NCI-H2227 (cell line): ENCODE measurements at regions not wholly inside any gene's neighbourhood (a gene's known extent, or its start where the extent isn't known, plus 50 kb on each side); places are given as distances from the start of the nearest gene placed in this dataset.
A peak's percentile ranks its signal among the peaks of the same experiment; 100 is the strongest.

Experiments used
- DNase-seq: peaks from one replicate; lab custom pipeline; 2025; ENCODE audit not compliant: unreplicated experiment; lab: John Stamatoyannopoulos, UW

DNA sequence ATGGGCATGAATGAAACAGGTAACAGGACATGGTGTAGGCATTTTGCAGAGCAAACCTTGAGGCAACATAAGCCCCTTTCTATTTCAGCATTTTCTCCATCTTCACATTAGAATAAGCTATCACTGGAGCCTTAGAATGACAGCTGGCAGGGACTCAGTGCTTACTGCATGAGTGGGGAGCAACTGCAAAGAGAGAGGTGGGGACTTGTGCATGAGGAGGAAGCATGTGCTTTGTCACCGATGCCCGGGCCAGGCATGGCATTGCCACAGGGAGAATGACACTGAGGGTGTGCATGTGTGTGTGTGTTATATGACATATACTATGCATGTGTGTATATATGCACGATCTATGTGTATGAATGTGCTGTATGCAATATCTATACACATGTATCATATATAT, 258.2 kb upstream of the RAB6C start:
- no peak for DNase-seq

DNA sequence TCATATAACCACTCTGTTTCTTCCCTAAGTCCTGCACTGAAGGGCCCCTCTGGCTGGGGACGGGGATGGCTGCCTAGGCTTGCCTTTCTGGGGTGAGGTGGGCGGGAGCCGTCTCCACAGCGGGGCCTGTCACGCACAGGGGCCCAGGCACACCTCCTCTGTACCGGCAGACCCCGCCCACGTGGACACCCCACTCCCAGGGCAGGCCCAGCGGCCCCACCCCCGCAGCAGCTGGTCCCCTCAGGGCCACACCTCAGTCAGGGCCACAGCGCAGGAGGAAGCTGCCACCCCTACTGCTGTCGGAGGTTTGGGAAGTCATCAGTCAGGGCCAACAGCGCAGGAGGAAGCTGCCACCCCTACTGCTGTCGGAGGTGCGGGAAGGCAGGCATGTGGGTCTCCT, 257.6 kb upstream of the RAB6C start:
- DNase-seq = no peak

DNA sequence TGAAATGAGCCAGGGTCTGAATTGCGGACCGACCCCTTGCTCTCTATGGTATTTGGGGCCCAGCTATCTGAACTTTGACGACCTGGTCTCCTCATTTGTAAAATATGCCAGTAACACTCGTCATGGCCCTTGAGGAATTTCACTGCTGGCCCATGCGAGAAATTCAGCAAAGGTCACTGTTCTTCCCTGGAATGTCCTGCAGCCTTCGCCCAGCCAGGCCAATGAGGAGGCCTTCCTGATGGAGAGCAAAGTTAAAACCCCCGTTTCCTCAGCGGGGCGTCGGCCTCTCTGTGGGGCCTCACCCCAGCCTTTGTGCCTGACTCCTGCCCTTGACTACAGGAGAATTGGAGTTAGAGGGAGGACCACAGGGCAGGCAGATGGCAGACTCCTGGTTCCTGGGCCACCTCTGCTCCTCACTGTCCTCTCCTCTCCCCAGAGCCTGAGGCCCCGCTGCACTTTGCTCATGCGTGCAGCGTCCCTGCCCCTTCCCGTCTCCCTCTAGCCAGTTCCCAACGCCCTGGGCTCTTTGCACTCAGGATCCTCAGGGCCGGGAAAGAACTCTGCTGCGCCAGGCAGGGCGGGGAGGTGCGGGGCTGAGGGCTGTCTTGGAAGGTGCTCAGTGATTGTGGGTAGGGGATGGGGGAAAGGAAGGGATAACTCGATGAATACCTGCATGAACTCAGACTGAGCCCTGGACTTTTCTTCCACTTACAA, 257.0 kb upstream of the RAB6C start:
- DNase-seq = no peak

DNA sequence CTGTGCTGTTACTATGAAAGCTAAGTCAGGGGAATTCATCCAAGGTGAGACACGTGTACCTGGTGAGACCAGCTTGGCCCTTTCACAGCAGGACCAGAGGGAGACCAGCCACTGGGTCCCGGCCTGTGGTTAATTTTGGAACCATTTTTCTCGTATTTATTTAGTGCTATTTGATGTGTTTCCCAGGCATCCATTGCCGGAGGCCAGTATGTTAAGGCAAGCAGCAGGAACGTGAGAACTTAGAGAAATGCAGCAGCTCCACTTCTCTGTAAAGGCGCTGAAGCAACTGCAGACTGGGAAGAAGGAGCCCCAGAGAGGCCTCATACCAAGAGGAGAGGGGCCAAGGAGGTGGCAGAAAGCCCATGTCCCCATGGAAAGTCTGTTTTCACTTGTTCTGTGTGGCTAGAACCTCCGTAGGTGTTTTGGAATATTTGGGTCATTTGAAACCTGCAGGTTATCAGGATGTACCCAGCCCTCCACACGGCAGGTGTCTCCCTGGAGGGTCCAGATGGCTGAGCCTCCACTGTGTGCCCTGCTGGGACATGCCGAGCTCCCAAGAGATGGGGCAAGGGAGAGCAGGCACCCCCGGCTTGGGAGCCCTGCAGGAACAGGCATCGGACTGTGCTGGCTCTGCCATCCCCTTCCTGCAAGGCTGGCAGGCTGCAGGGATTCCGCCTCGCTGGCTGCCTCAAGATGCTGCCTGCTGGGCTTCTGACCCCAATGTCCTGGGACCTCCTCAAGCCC, 256.0 kb upstream of the RAB6C start:
- no peak for DNase-seq

DNA sequence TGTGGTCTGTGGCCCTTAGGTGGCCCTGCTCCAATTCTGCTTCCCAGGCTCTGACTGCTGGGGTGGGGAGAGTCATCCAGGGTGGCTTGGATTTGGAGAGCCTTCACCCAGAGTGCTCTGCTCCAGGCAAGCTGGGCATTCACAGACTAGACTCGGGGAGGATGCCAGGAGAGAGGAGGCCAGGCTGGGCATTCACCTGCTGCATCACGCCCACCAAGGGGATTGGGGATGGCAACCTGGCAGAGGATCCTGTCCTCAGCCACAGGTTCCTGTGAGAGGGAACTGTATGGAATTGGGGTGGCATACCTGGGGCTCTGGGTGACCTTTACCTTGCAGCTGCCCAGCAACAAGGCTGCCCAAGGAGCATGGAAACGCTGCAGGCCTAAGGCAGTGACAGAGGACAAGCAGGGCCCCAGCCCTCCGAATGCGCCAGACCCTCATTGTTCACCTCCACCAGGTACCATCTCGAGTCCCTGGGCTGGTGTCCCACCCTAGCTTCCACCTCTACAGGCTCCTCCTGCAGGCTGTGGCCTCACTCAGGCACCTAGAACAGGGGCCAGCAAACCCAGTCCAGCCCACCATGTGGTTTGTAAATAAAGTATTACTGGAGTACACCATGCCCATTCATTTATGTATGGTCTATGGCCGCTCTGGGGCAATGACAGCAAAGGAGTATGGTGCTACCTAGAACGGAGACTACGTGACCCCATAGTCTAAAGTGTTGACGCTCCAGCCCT, 255.3 kb upstream of the RAB6C start:
- DNase-seq = no peak

DNA sequence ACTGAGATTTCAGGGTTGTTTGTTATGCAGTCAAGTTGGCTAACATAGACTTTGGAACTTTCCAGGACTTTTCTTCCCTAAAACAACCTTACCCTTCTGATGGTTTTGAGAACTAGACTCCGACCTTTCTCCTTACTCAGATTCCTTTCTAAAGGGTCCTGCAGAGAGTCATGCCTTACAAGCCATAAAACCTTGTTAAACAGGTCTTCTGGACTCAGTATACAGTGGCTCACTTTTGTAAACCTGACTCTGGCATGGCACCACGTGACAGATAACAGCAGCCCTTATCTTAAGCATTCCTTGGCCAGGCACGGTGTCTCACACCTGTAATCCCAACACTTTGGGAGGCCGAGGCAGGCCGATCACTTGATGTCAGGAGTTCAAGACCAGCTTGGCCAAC, 253.2 kb upstream of the RAB6C start:
- no peak for DNase-seq

DNA sequence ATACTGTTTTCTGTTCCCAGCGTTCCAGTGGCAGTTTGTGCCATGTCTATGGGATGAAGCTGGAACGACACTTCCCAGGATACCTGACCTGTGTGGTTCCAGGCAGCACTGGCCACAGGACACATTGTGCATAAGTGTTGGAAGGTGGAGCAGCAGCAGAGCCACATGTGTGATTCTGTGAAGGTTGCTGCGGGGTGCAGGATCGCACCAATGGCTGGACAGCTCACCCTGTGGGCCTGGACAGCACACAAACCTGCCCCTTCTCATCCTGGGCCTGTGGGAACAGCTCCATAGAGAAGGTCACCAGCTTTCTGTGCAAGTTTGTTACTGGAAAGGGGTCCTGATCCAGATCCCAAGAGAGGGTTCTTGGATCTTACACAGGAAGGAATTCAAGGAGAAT, 252.2 kb upstream of the RAB6C start:
- DNase-seq = no peak

DNA sequence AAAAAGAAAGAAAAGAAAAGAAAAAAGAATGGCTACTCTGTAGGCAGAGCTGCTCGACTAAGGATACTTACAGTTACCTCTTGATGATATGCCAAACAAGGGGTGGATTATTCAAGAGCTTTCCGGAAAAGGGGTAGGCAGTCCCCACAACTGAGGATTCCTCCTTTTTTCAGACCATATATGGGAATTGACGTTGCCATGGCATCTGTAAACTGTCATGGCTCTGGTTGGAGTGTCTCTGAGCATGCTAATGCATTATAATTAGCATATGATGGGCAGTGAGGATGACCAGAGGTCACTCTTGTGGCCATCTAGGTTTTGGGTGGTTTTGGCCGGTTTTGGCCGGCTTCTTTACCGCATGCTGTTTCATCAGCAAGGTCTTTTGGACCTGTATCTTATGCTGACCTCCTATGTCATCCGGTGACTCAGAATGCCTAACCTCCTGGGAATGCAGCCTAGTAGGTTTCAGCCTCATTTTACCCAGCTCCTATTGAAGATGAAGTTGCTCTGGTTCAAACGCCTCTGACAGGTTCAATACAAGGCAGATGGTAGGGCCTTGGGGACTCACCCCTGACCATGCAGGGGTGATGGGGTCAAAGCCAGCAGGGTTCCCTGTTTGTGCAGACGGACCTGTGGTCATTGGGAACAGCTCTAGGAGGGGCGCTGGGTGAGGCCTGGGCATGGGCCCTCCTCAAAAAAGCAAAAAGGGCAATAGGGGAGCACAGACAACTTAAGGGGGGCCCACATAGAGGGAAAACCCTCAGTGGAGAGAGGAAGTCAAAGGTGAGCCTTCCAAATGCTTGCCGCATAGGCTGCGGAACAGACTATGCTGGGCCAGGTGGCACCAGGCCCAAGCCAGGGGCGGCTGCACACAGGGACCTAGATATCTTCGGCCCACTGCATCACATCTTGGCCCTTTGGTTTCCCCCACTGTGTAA, 251.2 kb upstream of the RAB6C start:
- DNase-seq = no peak

DNA sequence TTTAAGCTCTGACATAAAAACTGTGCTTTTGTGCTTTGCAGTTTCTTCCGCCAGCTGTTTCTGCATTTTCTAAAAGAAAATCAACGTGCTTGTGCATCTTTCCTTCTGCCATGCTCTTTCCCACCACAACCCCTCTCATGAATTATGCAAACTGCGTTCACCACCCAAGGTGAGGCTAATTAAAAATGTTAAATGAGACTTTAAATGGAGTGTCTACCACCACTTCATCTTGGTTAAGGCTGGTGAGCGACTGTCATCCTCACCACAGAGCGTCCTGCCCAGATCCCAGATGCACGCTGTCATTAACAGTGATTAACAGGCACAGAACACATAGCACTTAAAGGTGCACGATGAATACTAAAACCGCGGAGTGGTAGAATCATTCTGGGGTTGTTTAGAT, 250.5 kb upstream of the RAB6C start:
- no peak for DNase-seq

DNA sequence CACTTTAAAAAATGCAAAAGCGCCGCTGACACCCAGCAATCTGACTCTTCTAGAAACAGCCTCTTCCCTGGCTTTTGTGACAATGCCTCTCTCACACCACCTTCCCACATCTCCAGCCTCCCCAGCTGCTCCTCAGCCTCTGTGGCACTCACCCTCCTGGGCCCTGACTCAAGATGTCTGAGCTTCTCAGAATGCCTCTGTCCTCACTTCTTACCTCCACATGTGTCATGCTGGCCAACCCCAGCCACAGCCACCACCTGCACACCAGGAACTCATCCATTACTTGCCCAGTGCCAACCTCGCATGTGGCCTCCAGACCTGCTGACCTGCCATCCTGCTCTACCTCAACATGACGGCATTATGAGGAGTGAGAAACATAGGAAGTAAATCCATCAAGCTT, 249.8 kb upstream of the RAB6C start:
- DNase-seq = no peak

DNA sequence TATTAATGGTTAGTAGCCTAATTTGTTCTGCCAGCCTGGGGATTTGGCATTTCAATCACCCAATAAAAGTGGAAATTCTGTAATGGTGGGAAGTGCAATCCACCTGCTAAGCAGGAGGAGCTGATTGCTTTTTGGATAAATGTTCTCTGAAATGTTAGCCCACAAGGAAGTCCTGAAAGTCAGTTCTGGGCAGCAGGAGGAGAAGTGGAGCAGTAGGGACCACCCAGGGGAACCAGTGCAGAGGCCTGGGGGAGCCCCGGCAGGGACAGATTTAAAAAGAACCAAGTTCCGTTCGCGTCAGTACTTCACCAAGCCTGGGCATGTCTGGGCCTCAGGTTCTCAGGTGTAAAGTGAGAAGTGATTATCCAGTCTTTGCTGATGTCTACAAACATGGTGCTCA, 248.5 kb upstream of the RAB6C start:
- DNase-seq = no peak

DNA sequence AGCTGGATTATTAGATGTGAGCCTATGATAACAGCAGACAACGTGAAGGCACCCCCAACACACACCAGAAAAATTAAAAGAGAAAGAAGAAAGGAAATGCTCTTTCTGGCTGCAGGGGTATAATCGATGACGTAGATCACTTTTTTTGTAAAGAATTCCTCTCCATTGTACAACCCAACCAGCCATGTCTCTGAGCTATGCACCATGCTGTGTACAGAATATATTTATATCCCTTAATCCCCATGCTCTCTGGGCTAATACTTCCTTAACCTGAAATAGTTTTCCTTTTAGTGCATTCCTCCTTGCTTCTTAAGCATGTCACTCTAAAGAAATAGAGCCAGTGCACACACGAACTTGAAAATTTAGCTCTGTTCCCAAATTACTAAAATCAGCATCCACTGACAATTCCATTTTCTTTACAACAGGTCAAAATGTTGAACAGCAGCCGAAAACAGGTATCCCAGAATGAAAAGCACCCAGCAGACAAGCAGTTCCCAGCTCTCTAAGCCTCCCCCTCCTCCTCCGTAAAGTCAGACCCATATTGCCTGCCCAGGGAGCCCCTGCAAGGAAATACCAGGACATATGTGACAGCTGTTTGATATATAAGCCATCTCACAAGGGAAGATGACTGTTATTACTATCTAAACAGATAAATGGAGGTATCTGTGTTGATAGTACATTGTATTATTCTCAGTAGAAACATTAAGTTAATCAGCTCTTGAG, 247.4 kb upstream of the RAB6C start:
- peak; percentile 72 for DNase-seq

DNA sequence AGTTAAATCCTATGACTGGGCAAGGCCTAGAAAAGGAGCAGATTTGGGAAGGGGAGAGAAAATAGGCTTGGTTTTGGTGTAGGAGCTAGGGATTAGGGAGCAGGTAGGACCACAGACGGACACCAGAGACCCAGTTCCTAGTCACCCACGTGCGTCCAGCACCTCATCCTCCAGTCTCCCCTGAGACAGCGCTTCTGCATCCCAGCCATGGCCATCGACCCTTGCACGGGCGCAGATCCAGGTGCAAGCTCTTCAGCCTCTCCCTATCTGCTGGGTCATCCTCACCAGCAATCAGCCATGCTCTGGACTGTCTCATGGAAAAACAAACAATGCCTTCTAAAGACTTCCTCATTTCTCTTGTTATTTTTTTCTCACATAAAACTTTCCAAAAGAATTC, 246.8 kb upstream of the RAB6C start:
- no peak for DNase-seq

DNA sequence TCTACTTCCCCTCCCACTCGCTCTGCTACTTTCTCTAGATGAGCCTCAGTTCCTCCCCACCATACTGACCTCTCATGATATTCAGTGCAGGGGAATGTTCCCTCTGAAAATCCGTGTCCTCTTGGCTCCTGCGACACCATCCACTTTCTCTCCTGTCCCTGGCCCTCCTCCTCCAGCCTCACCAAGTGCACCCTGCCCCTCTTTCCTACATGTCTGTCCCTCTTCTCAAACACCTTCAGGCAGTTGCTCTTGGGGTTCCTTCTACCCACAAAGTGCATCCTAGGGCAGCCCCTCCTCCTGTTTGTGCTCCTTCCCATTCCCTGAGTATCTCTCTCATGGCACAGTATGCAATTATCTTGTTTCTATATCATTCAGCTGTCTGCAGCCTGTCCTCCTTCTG, 246.4 kb upstream of the RAB6C start:
- DNase-seq = no peak

DNA sequence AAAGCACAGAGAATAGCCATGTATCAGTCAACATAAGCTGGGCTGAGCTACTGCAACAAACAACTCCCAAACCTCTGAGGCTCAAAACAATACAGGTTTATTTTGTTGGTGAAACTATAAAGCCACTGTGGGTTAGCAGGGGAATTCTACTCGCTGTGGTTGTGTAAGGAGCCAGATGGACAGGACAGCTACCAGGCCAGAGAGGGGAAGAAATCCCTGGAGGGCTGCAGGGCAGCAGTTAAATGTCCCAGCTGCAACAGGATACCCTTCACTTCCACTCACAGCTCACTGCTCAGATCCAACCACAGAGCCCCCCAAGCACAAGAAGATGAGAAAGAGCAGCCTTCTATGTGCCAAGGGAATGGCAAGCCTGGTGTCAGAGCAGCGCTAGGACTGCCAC, 245.9 kb upstream of the RAB6C start:
- DNase-seq = no peak

DNA sequence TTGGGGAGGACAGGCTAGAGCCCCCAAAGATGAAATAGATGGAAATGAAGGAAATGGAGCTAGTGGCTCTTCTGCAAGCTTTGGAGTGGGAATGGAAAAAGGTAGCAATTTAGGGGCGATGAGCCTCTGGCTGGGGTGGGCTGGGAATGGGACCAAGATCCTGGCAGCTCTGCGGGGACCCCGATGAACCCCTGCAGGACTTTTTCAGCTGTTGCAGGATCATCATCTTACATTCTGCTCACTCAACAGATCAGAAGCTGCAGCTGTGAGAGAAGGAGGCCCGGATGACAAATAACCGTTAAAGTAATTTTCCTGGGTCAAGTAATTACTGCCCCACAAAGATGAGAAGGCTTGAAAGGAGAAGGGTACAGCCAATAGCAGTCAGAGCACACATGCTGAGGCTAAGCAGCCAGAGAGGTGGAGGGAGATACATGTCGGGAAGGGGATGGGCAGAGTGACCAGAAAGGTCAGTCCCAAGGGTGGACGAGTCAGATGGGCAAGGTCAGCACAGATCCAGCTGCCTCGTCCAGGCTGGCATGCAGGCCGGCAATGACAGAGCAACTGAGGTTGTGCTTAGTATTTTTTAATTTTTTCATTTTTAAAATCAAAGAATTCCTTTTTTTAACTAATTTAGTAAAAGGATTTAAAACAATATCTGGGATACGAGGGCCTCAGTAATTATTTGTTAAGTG, 245.0 kb upstream of the RAB6C start:
- DNase-seq = peak; percentile 85

DNA sequence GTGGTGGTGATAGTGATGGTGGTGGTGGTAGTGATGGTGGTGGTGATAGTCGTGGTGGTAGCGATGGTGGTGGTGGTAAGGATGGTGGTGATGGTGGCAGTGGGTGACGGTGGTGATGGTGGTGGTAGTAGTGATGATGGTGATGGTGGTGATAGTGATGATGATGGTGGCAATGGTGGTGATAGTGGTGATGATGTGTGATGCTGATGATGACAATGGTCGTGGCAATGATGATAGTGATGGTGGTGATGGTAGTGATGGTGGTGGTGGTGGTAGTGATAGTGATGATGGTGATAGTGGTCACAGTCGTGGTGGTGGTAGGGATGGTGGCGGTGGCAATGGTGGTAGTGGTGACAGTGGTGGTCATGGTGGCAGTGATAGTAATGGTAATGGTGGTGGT, 243.9 kb upstream of the RAB6C start:
- DNase-seq = no peak

DNA sequence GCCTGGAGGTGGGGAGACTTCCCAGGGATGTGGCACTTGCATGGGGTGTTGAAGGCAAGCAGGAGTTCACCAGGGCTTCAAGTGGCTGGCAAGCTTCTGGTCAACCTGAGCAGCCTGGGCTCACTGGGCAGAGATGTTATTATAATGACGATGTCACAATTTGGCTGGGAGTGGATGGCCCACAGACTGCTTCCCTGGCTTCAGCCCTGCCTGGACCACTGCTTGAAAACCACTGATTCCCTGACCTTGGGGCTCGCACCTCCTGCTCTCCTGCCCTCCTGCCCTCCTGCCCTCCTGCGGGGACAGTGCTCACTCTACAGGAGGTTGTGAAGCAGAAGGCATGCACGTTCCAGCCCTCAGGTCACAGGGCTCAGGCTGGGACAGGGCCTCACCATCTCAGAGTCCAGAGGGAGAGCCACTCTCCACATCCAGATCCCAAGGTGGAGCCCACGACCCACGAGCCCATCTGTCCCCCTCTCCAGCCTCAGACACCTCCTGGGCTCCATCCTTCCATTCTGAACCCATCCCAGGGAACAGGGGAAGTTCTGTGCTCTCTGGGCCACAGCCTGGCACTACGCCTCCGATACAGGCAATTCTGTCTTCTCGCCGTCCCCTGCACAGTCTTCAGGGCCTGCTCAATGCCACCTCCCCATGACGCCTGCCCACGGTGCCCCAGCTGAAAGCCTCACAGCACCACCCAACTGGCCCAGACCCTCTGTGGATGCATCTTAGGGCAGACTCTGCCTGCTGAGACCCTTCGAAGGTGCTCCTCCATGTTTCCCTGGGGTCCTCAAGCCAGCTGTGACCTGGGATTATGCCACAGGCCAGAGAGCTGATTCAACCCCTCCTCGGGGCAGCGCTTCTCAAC, 241.6 kb upstream of the RAB6C start:
- DNase-seq = no peak

DNA sequence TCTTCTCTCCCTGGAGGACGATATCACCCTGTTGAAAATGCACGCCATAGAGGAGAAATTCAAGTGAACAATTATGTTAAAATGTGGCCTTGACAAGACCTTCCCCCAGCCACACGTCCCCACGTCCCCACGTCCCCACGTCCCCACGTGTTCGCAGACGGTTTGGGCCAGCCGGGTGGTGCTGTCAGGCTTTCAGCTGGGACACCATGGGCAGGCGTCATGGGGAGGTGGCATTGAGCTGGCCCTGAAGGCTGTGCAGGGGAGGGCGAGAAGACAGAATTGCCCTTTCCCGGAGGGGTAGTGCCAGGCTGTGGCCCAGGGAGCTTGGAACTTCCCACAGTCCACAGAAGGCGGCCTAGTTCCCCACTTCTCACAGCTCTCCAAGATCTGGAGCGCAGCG, 240.7 kb upstream of the RAB6C start:
- no peak for DNase-seq
